GM23338 (cell line): ENCODE measurements at regions not wholly inside any gene's neighbourhood (a gene's known extent, or its start where the extent isn't known, plus 50 kb on each side); places are given as distances from the start of the nearest gene placed in this dataset.

ENCODE experiments used
- ATAC-seq: fragments of 200-7000 bp; cut with Tn5 transposase; 3 replicates; pipeline ENCODE4 v1.9.1; 2020
- DNase-seq: peaks from one replicate; pipeline ENCODE4 v3.0.0-alpha.2; 2015; ENCODE audit warnings: low spot score
- H2AFZ ChIP-seq: fragments of 200-600 bp; sonication (generic); 2 replicates; pipeline ENCODE4 v1.8.0; 2016; ENCODE audit warnings: antibody characterized with exemption, mild to moderate bottlenecking, moderate library complexity
- H3F3A ChIP-seq: fragments of 200-600 bp; sonication (generic); replicated peaks from 2 replicates; pipeline ENCODE4 v1.8.0; 2017; ENCODE audit warnings: antibody characterized with exemption, mixed run types, low read depth
- H3K27ac ChIP-seq: fragments of 200-600 bp; sonication (generic); 2 replicates; pipeline ENCODE4 v1.6.1; 2016; ENCODE audit warnings: low read depth
- H3K27me3 ChIP-seq: fragments of 200-600 bp; sonication (generic); 2 replicates; pipeline ENCODE4 v1.8.0; 2016; ENCODE audit warnings: mild to moderate bottlenecking, mixed run types, moderate library complexity; ENCODE audit not compliant: insufficient read depth
- H3K36me3 ChIP-seq: fragments of 200-600 bp; sonication (generic); 2 replicates; pipeline ENCODE4 v1.8.0; 2016; ENCODE audit warnings: mild to moderate bottlenecking; ENCODE audit not compliant: insufficient read depth
- H3K4me1 ChIP-seq: fragments of 200-600 bp; sonication (generic); 2 replicates; pipeline ENCODE4 v1.8.0; 2016; ENCODE audit warnings: mild to moderate bottlenecking, moderate library complexity; ENCODE audit not compliant: insufficient read depth
- H3K4me2 ChIP-seq: fragments of 200-600 bp; sonication (generic); 2 replicates; pipeline ENCODE4 v1.7.1; 2017; ENCODE audit warnings: mixed run types
- H3K4me3 ChIP-seq: fragments of 200-600 bp; sonication (generic); 2 replicates; pipeline ENCODE4 v1.6.1; 2016; ENCODE audit warnings: mixed run types
- H3K79me2 ChIP-seq: fragments of 200-600 bp; sonication (generic); replicated peaks from 2 replicates; pipeline ENCODE4 v1.8.0; 2017; ENCODE audit warnings: mild to moderate bottlenecking; ENCODE audit not compliant: insufficient read depth
- H3K9me2 ChIP-seq: fragments of 200-600 bp; sonication (generic); 2 replicates; pipeline ENCODE4 v1.8.0; 2017; ENCODE audit not compliant: insufficient read depth
- H4K20me1 ChIP-seq: fragments of 200-600 bp; sonication (generic); replicated peaks from 2 replicates; pipeline ENCODE4 v1.8.0; 2017; ENCODE audit warnings: mild to moderate bottlenecking; ENCODE audit not compliant: insufficient read depth
- H3K27ac Mint-ChIP-seq: 2 replicates; pipeline ENCODE4 v1.8.0; 2020; ENCODE audit warnings: inconsistent platforms, mild to moderate bottlenecking, moderate library complexity, mixed read lengths
- H3K27me3 Mint-ChIP-seq: 3 replicates; pipeline ENCODE4 v1.8.0; 2022; ENCODE audit warnings: low read depth, mild to moderate bottlenecking, moderate library complexity, mixed read lengths, inconsistent platforms; ENCODE audit not compliant: insufficient read depth, poor library complexity
- H3K36me3 Mint-ChIP-seq: 3 replicates; pipeline ENCODE4 v1.8.0; 2021; ENCODE audit warnings: low read depth, mild to moderate bottlenecking, inconsistent platforms, moderate library complexity, mixed read lengths
- H3K4me1 Mint-ChIP-seq: 3 replicates; pipeline ENCODE4 v1.8.0; 2020; ENCODE audit warnings: mild to moderate bottlenecking, inconsistent platforms, mixed read lengths
- H3K4me3 Mint-ChIP-seq: 3 replicates; pipeline ENCODE4 v1.8.0; 2021; ENCODE audit warnings: moderate library complexity, mild to moderate bottlenecking, inconsistent platforms, mixed read lengths
- H3K9me3 Mint-ChIP-seq: 3 replicates; pipeline ENCODE4 v1.8.0; 2020; ENCODE audit warnings: moderate library complexity, mild to moderate bottlenecking, inconsistent platforms, mixed read lengths
- CREB1 ChIP-seq: fragments of 250-450 bp; sonication (Bioruptor Pico); IDR thresholded peaks from 2 replicates; pipeline ENCODE4 v1.5.0; 2020; ENCODE audit warnings: low read depth, mild to moderate bottlenecking, moderate library complexity
- CTCF ChIP-seq, 2 experiments: fragments of 200-600 bp in 1 of 2; sonication (generic) in 1 of 2; conservative IDR thresholded peaks; 2 replicates each; pipeline versions ENCODE4 v1.5.1 to v1.6.1; 2016 to 2017; ENCODE audit warnings: antibody characterized with exemption in 2 of 2, low read depth in 2 of 2, mild to moderate bottlenecking in 2 of 2, moderate library complexity in 1 of 2
- NANOG ChIP-seq: IDR thresholded peaks from 2 replicates; pipeline ENCODE4 v1.6.1; 2016; ENCODE audit warnings: antibody characterized with exemption, borderline replicate concordance
- POLR2AphosphoS5 ChIP-seq: IDR thresholded peaks from 2 replicates; pipeline ENCODE4 v1.6.1; 2016; ENCODE audit warnings: antibody characterized with exemption, low read depth
- STAT1 ChIP-seq: IDR thresholded peaks from one replicate; pipeline ENCODE4 v1.6.1; 2016; ENCODE audit warnings: antibody characterized with exemption; ENCODE audit not compliant: unreplicated experiment
- ZNF331 ChIP-seq: fragments of 250-450 bp; sonication (Bioruptor Pico); IDR thresholded peaks from 2 replicates; pipeline ENCODE4 v1.5.0; 2020; ENCODE audit warnings: low read depth, mild to moderate bottlenecking, moderate library complexity

GRCh38 chr4:23558101-23558500 lies 331.7 kb downstream of the PPARGC1A start (continued):
- TF ChIP-seq POLR2AphosphoS5: no peak
- TF ChIP-seq NANOG: no peak
- TF ChIP-seq STAT1: no peak
- no peak for TF ChIP-seq ZNF331 (CRISPR knock-in tag)

GRCh38 chr4:23547601-23548000 lies 342.2 kb downstream of the PPARGC1A start:
- H3K79me2 ChIP-seq: no peaks in the 10 kb centered on the region
- TF ChIP-seq POLR2AphosphoS5 (no peak), ZNF331 (CRISPR knock-in tag) (no peak), CTCF (conservative IDR thresholded peaks at IDR 0.05; ENCODE audit: low read depth in 2 of 2) (no peak), CREB1 (CRISPR knock-in tag) (no peak)
- ATAC-seq (no peak), DNase-seq (no peak)
- H3K9me2 ChIP-seq: peaks cover 3% of the 10 kb centered on the region; the same call in 1 of the 2 replicates
- no peaks in the 10 kb centered on the region for H3F3A ChIP-seq
- no peaks in the 10 kb centered on the region for H3K27me3 ChIP-seq
- H3K36me3 ChIP-seq: no peaks in the 10 kb centered on the region
- no peak overlapping the region for H3K27ac ChIP-seq
- no peak overlapping the region for H2AFZ ChIP-seq
- Mint-ChIP-seq H3K4me1 (peaks cover 29% of the 10 kb centered on the region), H3K27me3 (no peaks in the 10 kb centered on the region), H3K9me3 (no peaks in the 10 kb centered on the region; the same call in 2 of the 3 replicates), H3K36me3 (no peaks in the 10 kb centered on the region), H3K4me3 (no peak overlapping the region), H3K27ac (0 out of 2 replicates have a peak overlapping the region, but pooled peaks have one; percentile 20)
- 0 out of 2 replicates have a peak overlapping the region, but pooled peaks have one; percentile 34 for H3K4me2 ChIP-seq
- no peaks in the 10 kb centered on the region for H4K20me1 ChIP-seq
- H3K4me3 ChIP-seq: no peak overlapping the region
- peaks cover 27% of the 10 kb centered on the region for H3K4me1 ChIP-seq

- H3K27me3 ChIP-seq: no peaks in the 10 kb centered on the region
- H3K36me3 ChIP-seq: no peaks in the 10 kb centered on the region
- H3K4me3 Mint-ChIP-seq: no peak overlapping the region
- H3K4me1 Mint-ChIP-seq: peaks cover 29% of the 10 kb centered on the region
- no peaks in the 10 kb centered on the region for H3K27me3 Mint-ChIP-seq
- H3K27ac ChIP-seq: no peak overlapping the region
- H3K36me3 Mint-ChIP-seq: no peaks in the 10 kb centered on the region
- H3K9me2 ChIP-seq: peaks cover 8% of the 10 kb centered on the region; the same call in 1 of the 2 replicates
- ATAC-seq: no peak
- no peaks in the 10 kb centered on the region; the same call in 2 of the 3 replicates for H3K9me3 Mint-ChIP-seq
- no peaks in the 10 kb centered on the region for H3K79me2 ChIP-seq
- H3F3A ChIP-seq: no peaks in the 10 kb centered on the region
- no peaks in the 10 kb centered on the region for H4K20me1 ChIP-seq
- no peak for DNase-seq
- H3K27ac Mint-ChIP-seq: no peak overlapping the region; the same call in 1 of the 2 replicates
- H3K4me1 ChIP-seq: peaks cover 27% of the 10 kb centered on the region
- H2AFZ ChIP-seq: no peak overlapping the region
- no peak overlapping the region for H3K4me3 ChIP-seq
- H3K4me2 ChIP-seq: no peak overlapping the region
- TF ChIP-seq STAT1: no peak
Observed at GRCh38 chr4:23547096-23547495, 342.8 kb downstream of the PPARGC1A start.
